Endothelial cell of umbilical vein (primary cell): ENCODE measurements at regions not wholly inside any gene's neighbourhood (a gene's known extent, or its start where the extent isn't known, plus 50 kb on each side); places are given as distances from the start of the nearest gene placed in this dataset.

Source experiments
- CTCF ChIP-seq, 2 donors: IDR thresholded peaks; 1 replicate in 1 of 2; 2 replicates in 1 of 2; pipeline ENCODE4 v1.5.1; 2011; ENCODE audit warnings: low read length in 2 of 2, mild to moderate bottlenecking in 2 of 2, moderate library complexity in 2 of 2, control low read depth in 1 of 2, inconsistent platforms in 1 of 2, low read depth in 1 of 2; ENCODE audit not compliant: insufficient read depth in 1 of 2; ENCODE audit errors: extremely low read depth in 1 of 2
- EZH2 ChIP-seq: IDR thresholded peaks from 2 replicates; pipeline ENCODE4 v1.6.1; 2012; ENCODE audit warnings: borderline replicate concordance, low read depth, mild to moderate bottlenecking, moderate library complexity, low read length, inconsistent platforms; ENCODE audit not compliant: severe bottlenecking
- FOS ChIP-seq: IDR thresholded peaks from 2 replicates; pipeline ENCODE4 v1.6.1; 2011; ENCODE audit warnings: mild to moderate bottlenecking, low read length, moderate library complexity, borderline replicate concordance; ENCODE audit not compliant: insufficient read depth
- GATA2 ChIP-seq: IDR thresholded peaks from 2 replicates; pipeline ENCODE4 v1.7.0; 2011; ENCODE audit warnings: low read depth, mild to moderate bottlenecking, moderate library complexity, mixed read lengths, low read length; ENCODE audit not compliant: insufficient read length, insufficient read depth
- JUN ChIP-seq: IDR thresholded peaks from 2 replicates; pipeline ENCODE4 v1.6.1; 2011; ENCODE audit warnings: borderline replicate concordance, low read depth; ENCODE audit not compliant: insufficient read length, insufficient read depth
- MAX ChIP-seq: IDR thresholded peaks from 2 replicates; pipeline ENCODE4 v1.6.1; 2011; ENCODE audit not compliant: insufficient read depth, insufficient read length
- MYC ChIP-seq: IDR thresholded peaks from one replicate; pipeline ENCODE4 v1.6.1; 2011; ENCODE audit warnings: mild to moderate bottlenecking, low read depth, low read length
- POLR2A ChIP-seq: IDR thresholded peaks from 2 replicates; pipeline ENCODE4 v1.6.1; 2012; ENCODE audit warnings: low read depth, mild to moderate bottlenecking, control low read depth, low read length
- POLR2AphosphoS5 ChIP-seq: IDR thresholded peaks from 2 replicates; pipeline ENCODE4 v1.6.1; 2012; ENCODE audit warnings: low read depth, mild to moderate bottlenecking, control low read depth, low read length, moderate library complexity; ENCODE audit not compliant: insufficient read depth

- TF ChIP-seq EZH2 (no peak), CTCF (IDR thresholded peaks at IDR 0.05; ENCODE audit: extremely low read depth in 1 of 2, insufficient read depth in 1 of 2, low read depth in 1 of 2, low read length in 2 of 2) (no peak), JUN (no peak), MAX (no peak), POLR2A (no peak), FOS (no peak), POLR2AphosphoS5 (no peak), GATA2 (no peak), MYC (no peak)
Observed at GRCh38 chr3:13235079-13235478, 161.8 kb upstream of the IQSEC1 start.
